ENCODE measurements at regions not wholly inside any gene's neighbourhood (a gene's known extent, or its start where the extent isn't known, plus 50 kb on each side); places are given as distances from the start of the nearest gene placed in this dataset.

GRCh38 chr6:139883776-139884175 is 509.3 kb upstream of the CITED2 start:
- Histone ChIP-seq H3K4me1 (peaks cover 21 to 27% of the 10 kb centered on the region in 2 donors), H3K27me3 (no peaks in the 10 kb centered on the region), H3K36me3 (no peaks in the 10 kb centered on the region), H3K9me3 (no peaks in the 10 kb centered on the region), H3K4me3 (no peak overlapping the region), H3K27ac (peak overlapping the region; percentile 59 to 66 (median 65))
- DNase-seq (no peak), ATAC-seq (no peak)
- in situ Hi-C loops (cut with MboI; ENCODE audit: low sequenced_read_pairs in 4 of 4) (no loop called here), intact Hi-C loops (cut with DNase I; ENCODE audit: low total_unique reads) (loop anchor here (2.0 to 5.0 kb wide), 2 partner anchors 109 to 513 kb away; no protein-coding TSS in a partner anchor)
- TF ChIP-seq CTCF (IDR thresholded peaks at IDR 0.05 in 4 of 5, conservative IDR thresholded peaks at IDR 0.05 in 1 of 5) (no peak), POLR2A (IDR thresholded peaks at IDR 0.05) (no peak)

GRCh38 chr6:139882977-139883728 is 508.7 kb upstream of the CITED2 start:
- ATAC-seq (peak; percentile 94 to 95), DNase-seq (no peak)
- peak overlapping the region; percentile 59 to 66 (median 65) for H3K27ac ChIP-seq
- TF ChIP-seq CTCF (IDR thresholded peaks at IDR 0.05 in 4 of 5, conservative IDR thresholded peaks at IDR 0.05 in 1 of 5) = no peak
- no peak for TF ChIP-seq POLR2A (IDR thresholded peaks at IDR 0.05)
- in situ Hi-C loops (cut with MboI; ENCODE audit: low sequenced_read_pairs in 4 of 4) (no loop called here), intact Hi-C loops (cut with DNase I; ENCODE audit: low total_unique reads) (loop anchor here (1.0 to 5.0 kb wide), 3 partner anchors 109 to 557 kb away; no protein-coding TSS in a partner anchor)
- no peak overlapping the region for H3K4me3 ChIP-seq
- no peaks in the 10 kb centered on the region for H3K27me3 ChIP-seq
- H3K4me1 ChIP-seq = peaks cover 21 to 27% of the 10 kb centered on the region in 2 donors
- H3K9me3 ChIP-seq = no peaks in the 10 kb centered on the region
- no peaks in the 10 kb centered on the region for H3K36me3 ChIP-seq

- DNase-seq = no peak
- peak; percentile 32 to 57 for ATAC-seq
- Histone ChIP-seq H3K9me3 (no peaks in the 10 kb centered on the region), H3K4me3 (peak overlapping the region in 1 of 4 donors; percentile 3), H3K27me3 (no peaks in the 10 kb centered on the region), H3K27ac (peak overlapping the region; percentile 59 to 66 (median 65)), H3K4me1 (peaks cover 21 to 27% of the 10 kb centered on the region in 2 donors), H3K36me3 (no peaks in the 10 kb centered on the region)
- in situ Hi-C loops (cut with MboI; ENCODE audit: low sequenced_read_pairs in 4 of 4) (no loop called here), intact Hi-C loops (cut with DNase I; ENCODE audit: low total_unique reads) (loop anchor here (1.0 to 5.0 kb wide), 3 partner anchors 110 to 558 kb away; no protein-coding TSS in a partner anchor)
- TF ChIP-seq CTCF (IDR thresholded peaks at IDR 0.05 in 4 of 5, conservative IDR thresholded peaks at IDR 0.05 in 1 of 5) (no peak), POLR2A (IDR thresholded peaks at IDR 0.05) (no peak)
Measured at GRCh38 chr6:139882234-139882633, 507.8 kb upstream of the CITED2 start.

- peak; percentile 33 to 48 for ATAC-seq
Measured at GRCh38 chr6:139881728-139882211, 507.3 kb upstream of the CITED2 start.

More at GRCh38 chr6:139881728-139882211, 507.3 kb upstream of the CITED2 start:
- TF ChIP-seq CTCF (IDR thresholded peaks at IDR 0.05 in 4 of 5, conservative IDR thresholded peaks at IDR 0.05 in 1 of 5) (peak in 4 of 5 experiments; percentile 42 to 67 (median 57)), POLR2A (IDR thresholded peaks at IDR 0.05) (no peak)
- peaks cover 21 to 27% of the 10 kb centered on the region in 2 donors for H3K4me1 ChIP-seq
- H3K9me3 ChIP-seq = no peaks in the 10 kb centered on the region
- no peaks in the 10 kb centered on the region for H3K27me3 ChIP-seq
- H3K27ac ChIP-seq = peak overlapping the region; percentile 59 to 66 (median 65)
- in situ Hi-C loops (cut with MboI; ENCODE audit: low sequenced_read_pairs in 4 of 4) (no loop called here), intact Hi-C loops (cut with DNase I; ENCODE audit: low total_unique reads) (loop anchor here (1.0 to 5.0 kb wide), 3 partner anchors 111 to 559 kb away; no protein-coding TSS in a partner anchor)
- H3K4me3 ChIP-seq = peak overlapping the region in 1 of 4 donors; percentile 3
- no peaks in the 10 kb centered on the region for H3K36me3 ChIP-seq
- no peak for DNase-seq
